ENCODE measurements at regions not wholly inside any gene's neighbourhood (a gene's known extent, or its start where the extent isn't known, plus 50 kb on each side); places are given as distances from the start of the nearest gene placed in this dataset.

GRCh38 chr6:97465877-97466561 lies 183.0 kb upstream of the MMS22L start:
- Histone ChIP-seq H3K27me3 (ENCODE audit: control insufficient read depth, low read length) (no peaks in the 10 kb centered on the region), H3K4me3 (ENCODE audit: low read length) (no peak overlapping the region), H4K20me1 (ENCODE audit: control insufficient read depth, insufficient read depth, low read depth, low read length) (no peaks in the 10 kb centered on the region), H3F3A (ENCODE audit: control insufficient read depth, insufficient read depth) (no peaks in the 10 kb centered on the region), H3K4me2 (ENCODE audit: low read length) (no peak overlapping the region), H3K4me1 (ENCODE audit: control insufficient read depth, low read length) (no peaks in the 10 kb centered on the region), H3K36me3 (ENCODE audit: control insufficient read depth, low read length) (no peaks in the 10 kb centered on the region), H3K27ac (ENCODE audit: low read depth, low read length) (no peak overlapping the region), H3K9me3 (ENCODE audit: control insufficient read depth, insufficient read depth, low read length) (no peaks in the 10 kb centered on the region), H3K79me2 (ENCODE audit: control insufficient read depth, low read length) (no peaks in the 10 kb centered on the region), H3K9me2 (replicated peaks; ENCODE audit: control insufficient read depth, low read length) (no peaks in the 10 kb centered on the region)
- TF ChIP-seq, protein P1, sequence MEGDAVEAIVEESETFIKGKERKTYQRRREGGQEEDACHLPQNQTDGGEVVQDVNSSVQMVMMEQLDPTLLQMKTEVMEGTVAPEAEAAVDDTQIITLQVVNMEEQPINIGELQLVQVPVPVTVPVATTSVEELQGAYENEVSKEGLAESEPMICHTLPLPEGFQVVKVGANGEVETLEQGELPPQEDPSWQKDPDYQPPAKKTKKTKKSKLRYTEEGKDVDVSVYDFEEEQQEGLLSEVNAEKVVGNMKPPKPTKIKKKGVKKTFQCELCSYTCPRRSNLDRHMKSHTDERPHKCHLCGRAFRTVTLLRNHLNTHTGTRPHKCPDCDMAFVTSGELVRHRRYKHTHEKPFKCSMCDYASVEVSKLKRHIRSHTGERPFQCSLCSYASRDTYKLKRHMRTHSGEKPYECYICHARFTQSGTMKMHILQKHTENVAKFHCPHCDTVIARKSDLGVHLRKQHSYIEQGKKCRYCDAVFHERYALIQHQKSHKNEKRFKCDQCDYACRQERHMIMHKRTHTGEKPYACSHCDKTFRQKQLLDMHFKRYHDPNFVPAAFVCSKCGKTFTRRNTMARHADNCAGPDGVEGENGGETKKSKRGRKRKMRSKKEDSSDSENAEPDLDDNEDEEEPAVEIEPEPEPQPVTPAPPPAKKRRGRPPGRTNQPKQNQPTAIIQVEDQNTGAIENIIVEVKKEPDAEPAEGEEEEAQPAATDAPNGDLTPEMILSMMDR (IDR thresholded peaks at IDR 0.05; ENCODE audit: low read depth, low read length, poor library complexity, severe bottlenecking) = no peak
- TF ChIP-seq EZH2phosphoT487 (IDR thresholded peaks at IDR 0.05; ENCODE audit: borderline replicate concordance, low read length) = no peak

DNA sequence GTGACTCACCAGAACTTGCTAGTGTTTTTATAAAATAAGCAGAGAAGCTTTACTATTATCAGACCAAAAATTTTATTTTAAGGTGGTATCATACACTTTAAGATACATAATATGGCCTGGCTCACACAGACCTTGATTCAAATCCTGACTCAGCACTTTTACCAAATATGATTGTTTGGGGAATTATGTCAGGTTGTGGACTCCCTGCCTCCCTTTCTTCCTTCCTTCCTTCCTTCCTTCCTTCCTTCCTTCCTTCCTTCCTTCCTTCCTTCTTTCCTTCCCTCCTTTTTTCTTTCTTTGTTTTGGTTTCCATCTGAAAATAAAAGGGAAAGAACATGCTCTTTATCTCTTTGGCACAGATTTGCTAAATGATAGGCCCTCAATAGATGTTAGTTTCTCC lies 186.0 kb upstream of the MMS22L start:
- no peak overlapping the region for H3K4me2 ChIP-seq (ENCODE audit: low read length)
- no peaks in the 10 kb centered on the region for H3K9me3 ChIP-seq (ENCODE audit: control insufficient read depth, insufficient read depth, low read length)
- no peak overlapping the region for H3K4me3 ChIP-seq (ENCODE audit: low read length)
- H4K20me1 ChIP-seq (ENCODE audit: control insufficient read depth, insufficient read depth, low read depth, low read length) = no peaks in the 10 kb centered on the region
- no peaks in the 10 kb centered on the region for H3F3A ChIP-seq (ENCODE audit: control insufficient read depth, insufficient read depth)
- no peaks in the 10 kb centered on the region for H3K9me2 ChIP-seq (replicated peaks; ENCODE audit: control insufficient read depth, low read length)
- H3K27ac ChIP-seq (ENCODE audit: low read depth, low read length) = no peak overlapping the region
- H3K27me3 ChIP-seq (ENCODE audit: control insufficient read depth, low read length) = no peaks in the 10 kb centered on the region
- no peaks in the 10 kb centered on the region for H3K79me2 ChIP-seq (ENCODE audit: control insufficient read depth, low read length)
- TF ChIP-seq, protein P1 (IDR thresholded peaks at IDR 0.05; ENCODE audit: low read depth, low read length, poor library complexity, severe bottlenecking) = no peak
- TF ChIP-seq EZH2phosphoT487 (IDR thresholded peaks at IDR 0.05; ENCODE audit: borderline replicate concordance, low read length) = no peak
- no peaks in the 10 kb centered on the region for H3K4me1 ChIP-seq (ENCODE audit: control insufficient read depth, low read length)
- no peaks in the 10 kb centered on the region for H3K36me3 ChIP-seq (ENCODE audit: control insufficient read depth, low read length)

- Histone ChIP-seq H3K4me2 (ENCODE audit: low read length) (no peak overlapping the region), H3K9me3 (ENCODE audit: control insufficient read depth, insufficient read depth, low read length) (no peaks in the 10 kb centered on the region), H4K20me1 (ENCODE audit: control insufficient read depth, insufficient read depth, low read depth, low read length) (no peaks in the 10 kb centered on the region), H3K36me3 (ENCODE audit: control insufficient read depth, low read length) (no peaks in the 10 kb centered on the region), H3K27me3 (ENCODE audit: control insufficient read depth, low read length) (no peaks in the 10 kb centered on the region), H3K9me2 (replicated peaks; ENCODE audit: control insufficient read depth, low read length) (no peaks in the 10 kb centered on the region), H3K4me3 (ENCODE audit: low read length) (no peak overlapping the region), H3K79me2 (ENCODE audit: control insufficient read depth, low read length) (no peaks in the 10 kb centered on the region), H3K27ac (ENCODE audit: low read depth, low read length) (no peak overlapping the region), H3K4me1 (ENCODE audit: control insufficient read depth, low read length) (no peaks in the 10 kb centered on the region), H3F3A (ENCODE audit: control insufficient read depth, insufficient read depth) (no peaks in the 10 kb centered on the region)
- TF ChIP-seq, protein P1 (IDR thresholded peaks at IDR 0.05; ENCODE audit: low read depth, low read length, poor library complexity, severe bottlenecking) = no peak
- TF ChIP-seq EZH2phosphoT487 (IDR thresholded peaks at IDR 0.05; ENCODE audit: borderline replicate concordance, low read length) = no peak
Observed at GRCh38 chr6:97469451-97469850, 186.4 kb upstream of the MMS22L start.
